HG02884 (cell line): ENCODE measurements at regions not wholly inside any gene's neighbourhood (a gene's known extent, or its start where the extent isn't known, plus 50 kb on each side); places are given as distances from the start of the nearest gene placed in this dataset.
A peak's percentile ranks its signal among the peaks of the same experiment; 100 is the strongest.

Source experiments
- ATAC-seq: cut with Tn5 transposase; IDR thresholded peaks from one replicate; pipeline ENCODE4 v1.9.1; 2021; ENCODE audit warnings: mild to moderate bottlenecking, moderate library complexity; ENCODE audit not compliant: unreplicated experiment

GRCh38 chr18:46264255-46264654 lies 160.1 kb downstream of the HAUS1 start:
- no peak for ATAC-seq

GRCh38 chr18:46265196-46266156 lies 161.3 kb downstream of the HAUS1 start:
- ATAC-seq = no peak

GRCh38 chr18:46266473-46266872 lies 162.3 kb downstream of the HAUS1 start:
- ATAC-seq = no peak

- no peak for ATAC-seq
These were observed 164.5 kb downstream of the HAUS1 start for GRCh38 chr18:46268671-46269070.

- ATAC-seq = no peak
These were observed 165.1 kb downstream of the HAUS1 start for GRCh38 chr18:46269275-46269674.

- ATAC-seq = no peak
These were observed 167.3 kb downstream of the HAUS1 start for GRCh38 chr18:46271488-46271887.

GRCh38 chr18:46273861-46274260 lies 169.7 kb downstream of the HAUS1 start:
- ATAC-seq = no peak

GRCh38 chr18:46274266-46274665 lies 170.1 kb downstream of the HAUS1 start:
- no peak for ATAC-seq

GRCh38 chr18:46275370-46275769 lies 171.2 kb downstream of the HAUS1 start:
- no peak for ATAC-seq

- no peak for ATAC-seq
These were observed 172.6 kb downstream of the HAUS1 start for GRCh38 chr18:46276748-46277147.

GRCh38 chr18:46278481-46279465 lies 174.6 kb downstream of the HAUS1 start:
- ATAC-seq = no peak

- ATAC-seq = no peak
These were observed 175.5 kb downstream of the HAUS1 start for GRCh38 chr18:46279673-46280072.

GRCh38 chr18:46281185-46282176 lies 177.3 kb downstream of the HAUS1 start:
- peak; percentile 92 for ATAC-seq

- no peak for ATAC-seq
These were observed 178.0 kb downstream of the HAUS1 start for GRCh38 chr18:46282177-46282570.

GRCh38 chr18:46282646-46283045 lies 178.5 kb downstream of the HAUS1 start:
- no peak for ATAC-seq

GRCh38 chr18:46283268-46283667 lies 179.1 kb downstream of the HAUS1 start:
- ATAC-seq = no peak

GRCh38 chr18:46283895-46284295 lies 179.7 kb downstream of the HAUS1 start:
- no peak for ATAC-seq

GRCh38 chr18:46289463-46289862 lies 185.3 kb downstream of the HAUS1 start:
- no peak for ATAC-seq

- no peak for ATAC-seq
These were observed 185.7 kb downstream of the HAUS1 start for GRCh38 chr18:46289931-46290330.

- ATAC-seq = no peak
These were observed 186.3 kb downstream of the HAUS1 start for GRCh38 chr18:46290440-46291020.
